VCaP (cell line): ENCODE measurements at regions not wholly inside any gene's neighbourhood (a gene's known extent, or its start where the extent isn't known, plus 50 kb on each side); places are given as distances from the start of the nearest gene placed in this dataset.

Source experiments
- H3K27ac ChIP-seq: fragments of 450-650 bp; 2 replicates; pipeline ENCODE4 v1.5.1; 2017
- CTCF ChIP-seq: fragments of 450-650 bp; conservative IDR thresholded peaks from 2 replicates; pipeline ENCODE4 v1.5.1; 2017; ENCODE audit warnings: mild to moderate bottlenecking, moderate library complexity

- H3K27ac ChIP-seq = no peak overlapping the region
- no peak for TF ChIP-seq CTCF
Observed at GRCh38 chr13:111656439-111656838, 336.0 kb downstream of the TEX29 start.

GRCh38 chr13:111657013-111657412 lies 336.6 kb downstream of the TEX29 start:
- H3K27ac ChIP-seq = no peak overlapping the region
- no peak for TF ChIP-seq CTCF

DNA sequence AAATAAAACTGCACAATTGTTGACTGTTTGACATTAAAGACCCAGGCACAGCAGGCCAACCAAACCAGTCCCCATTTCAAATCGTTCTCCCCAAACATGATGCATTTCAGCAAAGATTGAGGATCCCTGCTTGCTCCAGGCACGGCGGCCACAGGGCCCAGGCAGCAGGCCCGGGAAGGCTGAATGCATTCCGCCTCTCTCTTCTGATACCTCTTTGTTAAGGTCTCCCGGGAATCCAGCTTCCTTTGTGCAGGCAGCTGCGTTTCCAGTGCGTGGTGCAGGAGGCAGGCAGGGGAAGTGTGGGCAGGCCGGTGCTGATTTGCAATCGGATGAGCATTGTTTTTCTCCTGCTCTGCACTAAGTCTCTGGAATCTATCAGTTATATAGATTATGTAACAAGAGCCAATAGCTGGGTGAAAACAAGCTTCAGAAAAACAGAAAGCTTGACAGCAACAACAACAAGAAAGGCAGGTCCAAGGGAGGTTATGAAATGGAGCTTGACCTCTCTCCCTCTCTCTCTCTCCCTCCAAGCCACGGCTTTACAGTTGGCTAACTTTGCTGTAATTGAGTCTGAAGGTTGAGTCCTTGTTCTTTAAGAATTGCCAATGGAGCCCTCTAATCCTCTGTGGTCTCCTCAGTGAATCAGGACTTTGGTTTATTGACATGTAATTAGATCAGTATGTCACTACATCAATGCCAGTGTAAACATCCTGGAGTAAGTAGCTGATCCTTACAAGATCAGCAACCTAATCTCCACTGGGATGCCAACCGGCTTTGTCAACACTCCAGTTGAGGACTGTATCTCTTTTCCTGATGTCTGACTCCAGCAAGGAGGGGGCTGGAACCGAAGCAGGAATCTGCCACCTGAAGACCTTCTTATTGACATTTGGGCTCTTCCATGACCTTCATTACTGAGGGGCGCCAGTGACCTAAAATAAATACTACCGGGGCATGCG lies 338.0 kb downstream of the TEX29 start:
- peak overlapping the region; percentile 46 for H3K27ac ChIP-seq
- TF ChIP-seq CTCF = no peak

GRCh38 chr13:111659219-111659775 lies 338.9 kb downstream of the TEX29 start:
- no peak for TF ChIP-seq CTCF
- H3K27ac ChIP-seq = peak overlapping the region; percentile 46

GRCh38 chr13:111659842-111660241 lies 339.4 kb downstream of the TEX29 start:
- peak overlapping the region; percentile 46 for H3K27ac ChIP-seq
- no peak for TF ChIP-seq CTCF

DNA sequence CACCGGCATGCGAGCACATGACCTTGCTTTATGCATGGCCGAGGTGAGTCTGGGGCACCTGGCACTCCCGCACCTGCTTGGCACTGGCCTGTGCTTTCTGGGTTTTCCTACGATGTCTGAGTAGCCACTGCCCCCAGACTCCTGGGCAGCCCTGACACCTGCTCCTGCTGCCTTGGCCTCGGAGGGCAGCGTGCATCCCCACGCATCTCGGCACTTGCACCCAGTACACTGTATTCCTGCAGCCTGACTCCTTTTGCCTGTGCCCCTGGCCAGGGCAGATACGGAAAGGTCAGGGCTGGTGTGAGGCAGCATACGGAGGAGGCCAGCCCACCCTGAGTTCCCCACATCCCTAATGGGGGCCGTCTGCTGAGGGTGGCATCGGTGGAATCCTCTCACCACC lies 340.6 kb downstream of the TEX29 start:
- TF ChIP-seq CTCF = no peak

GRCh38 chr13:111661776-111662175 lies 341.3 kb downstream of the TEX29 start:
- no peak overlapping the region; the same call in 1 of the 2 replicates for H3K27ac ChIP-seq
- no peak for TF ChIP-seq CTCF

More for the DNA sequence above, 340.6 kb downstream of the TEX29 start:
- peak overlapping the region; percentile 46; the same call in 1 of the 2 replicates for H3K27ac ChIP-seq
